PC-9 (cell line): ENCODE measurements at regions not wholly inside any gene's neighbourhood (a gene's known extent, or its start where the extent isn't known, plus 50 kb on each side); places are given as distances from the start of the nearest gene placed in this dataset.

Experiments
- EZH2 ChIP-seq: fragments of 200-600 bp; sonication (generic); IDR thresholded peaks from 2 replicates; pipeline ENCODE4 v1.8.0; 2017; ENCODE audit warnings: antibody characterized with exemption, low read depth
- TF ChIP-seq, protein P1 (sequence below): fragments of 200-600 bp; sonication (generic); conservative IDR thresholded peaks from 2 replicates; pipeline ENCODE4 v1.6.1; 2017; ENCODE audit warnings: mixed run types, antibody characterized with exemption, mild to moderate bottlenecking, moderate library complexity

DNA sequence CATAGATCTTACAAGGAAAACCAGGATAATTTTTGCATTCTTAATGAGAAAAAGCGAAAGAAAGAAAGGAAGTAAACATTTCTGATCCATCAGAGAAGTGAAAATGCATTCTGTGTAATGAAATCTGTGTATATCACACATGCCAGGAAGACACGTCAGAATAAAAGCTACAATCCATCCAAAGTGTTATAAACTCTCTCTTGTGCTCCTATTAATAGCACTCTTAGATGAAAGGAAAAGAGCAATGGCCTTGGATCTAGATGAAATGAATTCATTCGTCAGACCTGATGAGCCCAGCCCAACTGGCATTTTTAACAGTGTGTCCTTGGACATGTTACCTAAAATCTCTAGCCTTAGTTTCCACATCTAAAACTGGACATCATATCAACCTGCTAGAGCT, 885.5 kb downstream of the CDH11 start:
- TF ChIP-seq, protein P1, sequence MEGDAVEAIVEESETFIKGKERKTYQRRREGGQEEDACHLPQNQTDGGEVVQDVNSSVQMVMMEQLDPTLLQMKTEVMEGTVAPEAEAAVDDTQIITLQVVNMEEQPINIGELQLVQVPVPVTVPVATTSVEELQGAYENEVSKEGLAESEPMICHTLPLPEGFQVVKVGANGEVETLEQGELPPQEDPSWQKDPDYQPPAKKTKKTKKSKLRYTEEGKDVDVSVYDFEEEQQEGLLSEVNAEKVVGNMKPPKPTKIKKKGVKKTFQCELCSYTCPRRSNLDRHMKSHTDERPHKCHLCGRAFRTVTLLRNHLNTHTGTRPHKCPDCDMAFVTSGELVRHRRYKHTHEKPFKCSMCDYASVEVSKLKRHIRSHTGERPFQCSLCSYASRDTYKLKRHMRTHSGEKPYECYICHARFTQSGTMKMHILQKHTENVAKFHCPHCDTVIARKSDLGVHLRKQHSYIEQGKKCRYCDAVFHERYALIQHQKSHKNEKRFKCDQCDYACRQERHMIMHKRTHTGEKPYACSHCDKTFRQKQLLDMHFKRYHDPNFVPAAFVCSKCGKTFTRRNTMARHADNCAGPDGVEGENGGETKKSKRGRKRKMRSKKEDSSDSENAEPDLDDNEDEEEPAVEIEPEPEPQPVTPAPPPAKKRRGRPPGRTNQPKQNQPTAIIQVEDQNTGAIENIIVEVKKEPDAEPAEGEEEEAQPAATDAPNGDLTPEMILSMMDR, result no peak
- TF ChIP-seq EZH2, result no peak
